HFF-Myc (cell line): ENCODE measurements at regions not wholly inside any gene's neighbourhood (a gene's known extent, or its start where the extent isn't known, plus 50 kb on each side); places are given as distances from the start of the nearest gene placed in this dataset.

Source experiments
- DNase-seq: peaks from one replicate; pipeline ENCODE4 v3.0.0-alpha.2; 2011; ENCODE audit warnings: low read depth; ENCODE audit errors: extremely low read depth
- H3K4me3 ChIP-seq: replicated peaks from 2 replicates; pipeline ENCODE4 v1.5.1; 2011; ENCODE audit warnings: low read depth, mild to moderate bottlenecking, control low read depth, low read length
- CTCF ChIP-seq: IDR thresholded peaks from 2 replicates; pipeline ENCODE4 v1.5.1; 2012; ENCODE audit warnings: mild to moderate bottlenecking, low read depth, low read length, control low read depth; ENCODE audit errors: missing control alignments

- no peak for TF ChIP-seq CTCF
- no peak for DNase-seq
These were observed 645.9 kb downstream of the ARL4A start for GRCh38 chr7:13333371-13333770.

GRCh38 chr7:13336227-13336626, 648.8 kb downstream of the ARL4A start:
- TF ChIP-seq CTCF: no peak
- H3K4me3 ChIP-seq: no peak overlapping the region
- no peak for DNase-seq

More at GRCh38 chr7:13333371-13333770, 645.9 kb downstream of the ARL4A start:
- no peak overlapping the region for H3K4me3 ChIP-seq

- no peak for DNase-seq
- TF ChIP-seq CTCF: no peak
- H3K4me3 ChIP-seq: no peak overlapping the region
These were observed 636.8 kb downstream of the ETV1 start for GRCh38 chr7:13352677-13353076.

GRCh38 chr7:13359656-13360055, 629.8 kb downstream of the ETV1 start:
- TF ChIP-seq CTCF: no peak
- H3K4me3 ChIP-seq: no peak overlapping the region
- DNase-seq: no peak

GRCh38 chr7:13386741-13387140, 602.7 kb downstream of the ETV1 start:
- DNase-seq: no peak
- no peak overlapping the region for H3K4me3 ChIP-seq
- TF ChIP-seq CTCF: no peak

- no peak for DNase-seq
- TF ChIP-seq CTCF: no peak
- H3K4me3 ChIP-seq: no peak overlapping the region
These were observed 581.6 kb downstream of the ETV1 start for GRCh38 chr7:13407911-13408310.

- DNase-seq: no peak
- no peak for TF ChIP-seq CTCF
- no peak overlapping the region for H3K4me3 ChIP-seq
These were observed 578.3 kb downstream of the ETV1 start for GRCh38 chr7:13411151-13411550.
